ENCODE measurements at regions not wholly inside any gene's neighbourhood (a gene's known extent, or its start where the extent isn't known, plus 50 kb on each side); places are given as distances from the start of the nearest gene placed in this dataset.

DNA sequence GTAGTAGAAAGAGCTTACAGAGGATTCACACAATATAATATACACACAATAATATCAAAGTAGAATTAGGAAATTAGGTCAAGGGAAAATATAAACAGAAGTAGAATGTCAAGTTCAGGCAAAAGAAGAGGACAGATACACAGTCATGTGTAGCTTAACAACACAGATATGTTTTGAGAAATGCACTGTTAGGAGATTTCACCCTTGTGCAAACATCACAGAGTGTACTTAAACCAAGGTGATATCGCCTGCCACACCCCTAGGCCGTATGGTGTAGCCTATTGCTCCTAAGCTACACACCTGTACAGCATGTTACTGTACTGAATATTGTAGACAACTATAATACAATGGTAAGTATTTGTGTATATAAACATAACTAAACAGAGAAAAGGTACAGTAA is 110.0 kb upstream of the EDNRA start:
- no peak overlapping the region for H3K27ac ChIP-seq
- no peaks in the 10 kb centered on the region for H3K36me3 ChIP-seq
- H3K9me3 ChIP-seq = no peaks in the 10 kb centered on the region
- no peak for DNase-seq
- WGBS, 2 donors = 12 to 70% methylated on average over 2 of the region's 2 CpGs
- no peak overlapping the region for H3K4me3 ChIP-seq
- TF ChIP-seq EP300 (IDR thresholded peaks at IDR 0.05) (no peak), POLR2A (IDR thresholded peaks at IDR 0.05) (no peak), POLR2AphosphoS5 (IDR thresholded peaks at IDR 0.05) (no peak)
- TF ChIP-seq, protein P1, sequence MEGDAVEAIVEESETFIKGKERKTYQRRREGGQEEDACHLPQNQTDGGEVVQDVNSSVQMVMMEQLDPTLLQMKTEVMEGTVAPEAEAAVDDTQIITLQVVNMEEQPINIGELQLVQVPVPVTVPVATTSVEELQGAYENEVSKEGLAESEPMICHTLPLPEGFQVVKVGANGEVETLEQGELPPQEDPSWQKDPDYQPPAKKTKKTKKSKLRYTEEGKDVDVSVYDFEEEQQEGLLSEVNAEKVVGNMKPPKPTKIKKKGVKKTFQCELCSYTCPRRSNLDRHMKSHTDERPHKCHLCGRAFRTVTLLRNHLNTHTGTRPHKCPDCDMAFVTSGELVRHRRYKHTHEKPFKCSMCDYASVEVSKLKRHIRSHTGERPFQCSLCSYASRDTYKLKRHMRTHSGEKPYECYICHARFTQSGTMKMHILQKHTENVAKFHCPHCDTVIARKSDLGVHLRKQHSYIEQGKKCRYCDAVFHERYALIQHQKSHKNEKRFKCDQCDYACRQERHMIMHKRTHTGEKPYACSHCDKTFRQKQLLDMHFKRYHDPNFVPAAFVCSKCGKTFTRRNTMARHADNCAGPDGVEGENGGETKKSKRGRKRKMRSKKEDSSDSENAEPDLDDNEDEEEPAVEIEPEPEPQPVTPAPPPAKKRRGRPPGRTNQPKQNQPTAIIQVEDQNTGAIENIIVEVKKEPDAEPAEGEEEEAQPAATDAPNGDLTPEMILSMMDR (IDR thresholded peaks at IDR 0.05) = no peak
- H3K4me1 ChIP-seq = peaks cover 0 to 2% (median 0%) of the 10 kb centered on the region in 4 donors
- no peaks in the 10 kb centered on the region for H3K27me3 ChIP-seq
- intact Hi-C loops (cut with DNase I) = no loop called here

DNA sequence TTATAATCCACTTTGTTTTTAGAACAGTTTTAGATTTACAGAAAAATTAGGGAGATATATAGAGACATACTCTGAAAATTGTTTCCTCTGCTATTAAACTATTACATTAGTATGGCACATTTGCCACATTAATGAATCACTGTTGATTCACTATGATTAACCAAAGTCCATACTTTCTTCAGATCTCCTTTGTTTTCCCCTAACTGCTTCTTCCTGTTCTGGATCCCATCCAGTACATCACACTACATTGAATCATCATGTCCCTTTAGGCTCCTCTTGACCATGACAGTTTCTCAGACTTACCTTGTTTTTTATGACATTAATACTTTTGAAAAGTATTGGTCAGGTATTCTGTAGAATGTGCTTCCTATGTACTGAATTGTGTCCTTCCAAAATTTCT is 109.2 kb upstream of the EDNRA start:
- DNase-seq = no peak
- Histone ChIP-seq H3K4me3 (no peak overlapping the region), H3K27me3 (no peaks in the 10 kb centered on the region), H3K36me3 (no peaks in the 10 kb centered on the region), H3K27ac (no peak overlapping the region), H3K9me3 (no peaks in the 10 kb centered on the region), H3K4me1 (peaks cover 0 to 2% (median 0%) of the 10 kb centered on the region in 4 donors)
- intact Hi-C loops (cut with DNase I) = no loop called here
- TF ChIP-seq, protein P1 (IDR thresholded peaks at IDR 0.05) = no peak
- TF ChIP-seq POLR2AphosphoS5 (IDR thresholded peaks at IDR 0.05) = no peak
- TF ChIP-seq POLR2A (IDR thresholded peaks at IDR 0.05) = no peak
- no peak for TF ChIP-seq EP300 (IDR thresholded peaks at IDR 0.05)

DNA sequence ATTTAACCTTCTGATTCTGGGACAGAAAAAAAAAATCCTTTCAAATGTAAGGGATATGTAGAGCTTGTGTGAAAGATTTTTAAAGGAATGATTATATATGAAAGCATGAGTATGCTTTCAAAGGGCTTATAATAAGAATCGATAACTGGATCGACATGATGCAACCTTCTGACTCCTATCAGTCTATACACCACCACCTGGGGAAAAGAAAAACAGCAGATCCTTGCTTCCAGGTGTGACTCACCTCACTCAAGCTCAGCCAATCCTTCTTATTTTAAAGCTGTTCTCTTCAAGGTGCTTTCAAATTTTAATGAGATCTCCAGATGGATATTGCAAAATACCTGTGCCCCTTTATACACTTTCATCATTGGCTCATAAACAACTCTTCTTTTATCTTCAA is 102.1 kb upstream of the EDNRA start:
- Histone ChIP-seq H3K27me3 (no peaks in the 10 kb centered on the region), H3K27ac (no peak overlapping the region), H3K36me3 (no peaks in the 10 kb centered on the region), H3K4me1 (no peaks in the 10 kb centered on the region), H3K4me3 (no peak overlapping the region), H3K9me3 (no peaks in the 10 kb centered on the region)
- WGBS, 2 donors = 37 to 76% methylated on average over 2 of the region's 2 CpGs
- intact Hi-C loops (cut with DNase I) = no loop called here
- DNase-seq = no peak
- TF ChIP-seq POLR2A (IDR thresholded peaks at IDR 0.05) = no peak
- TF ChIP-seq EP300 (IDR thresholded peaks at IDR 0.05) = no peak
- TF ChIP-seq, protein P1 (IDR thresholded peaks at IDR 0.05) = no peak
- TF ChIP-seq POLR2AphosphoS5 (IDR thresholded peaks at IDR 0.05) = no peak

DNA sequence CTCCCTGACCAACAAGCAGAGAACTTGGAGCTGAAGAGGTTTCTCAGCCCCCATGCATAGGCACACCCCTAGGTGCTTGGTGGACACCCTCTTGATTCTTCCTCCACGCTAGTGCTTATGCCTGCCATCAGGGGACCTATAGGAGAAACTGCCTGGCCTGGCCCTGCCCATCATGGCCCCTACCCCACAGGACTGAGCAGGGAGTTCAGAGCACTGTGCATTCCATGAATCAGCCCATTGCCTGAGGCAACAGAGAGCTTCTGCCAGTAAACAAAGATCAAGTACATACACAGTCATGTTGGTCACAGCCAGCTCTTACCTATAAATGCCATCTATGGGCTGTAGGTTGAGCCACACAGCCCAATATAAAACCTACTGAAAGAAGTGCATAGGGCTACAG is 99.1 kb upstream of the EDNRA start:
- Histone ChIP-seq H3K27ac (no peak overlapping the region), H3K27me3 (no peaks in the 10 kb centered on the region), H3K9me3 (no peaks in the 10 kb centered on the region), H3K4me3 (no peak overlapping the region), H3K36me3 (no peaks in the 10 kb centered on the region), H3K4me1 (no peaks in the 10 kb centered on the region)
- intact Hi-C loops (cut with DNase I) = no loop called here
- WGBS, 2 donors = 74 to 88% methylated on average over 1 of the region's 1 CpG
- TF ChIP-seq, protein P1 (IDR thresholded peaks at IDR 0.05) = no peak
- TF ChIP-seq POLR2AphosphoS5 (IDR thresholded peaks at IDR 0.05) (no peak), EP300 (IDR thresholded peaks at IDR 0.05) (no peak), POLR2A (IDR thresholded peaks at IDR 0.05) (no peak)
- DNase-seq = no peak

DNA sequence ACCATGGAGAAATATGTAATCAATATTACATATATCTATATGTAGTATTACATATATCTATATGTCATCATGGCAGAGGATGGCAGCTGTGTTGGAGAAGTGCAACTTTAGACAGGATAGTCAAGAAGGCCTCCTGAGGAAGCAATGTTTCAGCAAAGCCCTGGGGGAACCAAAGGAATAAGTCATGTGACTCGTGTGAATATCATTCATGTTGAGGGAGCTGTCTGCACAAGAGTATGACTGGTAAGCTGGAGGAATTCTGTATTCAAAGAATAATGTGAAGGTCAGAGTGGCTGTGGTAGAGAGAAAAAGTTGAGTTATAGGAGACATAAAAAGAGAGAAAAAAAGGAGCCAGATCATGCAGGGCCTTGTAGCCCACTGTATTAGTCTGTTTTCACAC is 92.9 kb upstream of the EDNRA start:
- Histone ChIP-seq H3K4me3 (no peak overlapping the region), H3K4me1 (no peaks in the 10 kb centered on the region), H3K27ac (no peak overlapping the region), H3K36me3 (no peaks in the 10 kb centered on the region), H3K9me3 (no peaks in the 10 kb centered on the region), H3K27me3 (no peaks in the 10 kb centered on the region)
- TF ChIP-seq POLR2AphosphoS5 (IDR thresholded peaks at IDR 0.05) = no peak
- TF ChIP-seq, protein P1 (IDR thresholded peaks at IDR 0.05) = no peak
- no peak for TF ChIP-seq EP300 (IDR thresholded peaks at IDR 0.05)
- no peak for TF ChIP-seq POLR2A (IDR thresholded peaks at IDR 0.05)
- intact Hi-C loops (cut with DNase I) = no loop called here
- no peak for DNase-seq
- WGBS, 2 donors = 76 to 86% methylated on average over 1 of the region's 1 CpG
